A673 (cell line): ENCODE measurements at regions not wholly inside any gene's neighbourhood (a gene's known extent, or its start where the extent isn't known, plus 50 kb on each side); places are given as distances from the start of the nearest gene placed in this dataset.

Experiments used
- BruUV-seq: library from RNA; stranded (reverse); fragments of 400-500 nt; replicated peaks from 2 replicates; lab custom pipeline; 2021; lab: Mats Ljungman, UMichigan
- CTCF ChIA-PET: fragments of 300-600 bp; sonication (Branson Sonifier 250); formaldehyde crosslinking; loops from one replicate; lab custom pipeline; 2022; ENCODE audit warnings: antibody characterized with exemption; lab: Charles Lee
- POLR2A ChIA-PET: fragments of 300-600 bp; sonication (Branson Sonifier 250); formaldehyde crosslinking; loops from one replicate; lab custom pipeline; 2022; ENCODE audit warnings: antibody characterized with exemption; ENCODE audit not compliant: low non-redundant PET; lab: Charles Lee
- DNase-seq: peaks from one replicate; pipeline ENCODE4 v3.0.0-alpha.2; 2015; ENCODE audit warnings: low spot score
- H3K27ac ChIP-seq: fragments of 200-600 bp; sonication (generic); 2 replicates; pipeline ENCODE4 v1.5.1; 2016; ENCODE audit warnings: mixed run types, low read depth, mild to moderate bottlenecking, mixed read lengths, antibody characterized with exemption, low read length; ENCODE audit not compliant: poor library complexity, severe bottlenecking
- H3K27me3 ChIP-seq: fragments of 200-600 bp; sonication (generic); replicated peaks from 2 replicates; pipeline ENCODE4 v1.6.1; 2017; ENCODE audit warnings: mixed run types, low read depth, mild to moderate bottlenecking, mixed read lengths, antibody characterized with exemption, low read length; ENCODE audit not compliant: insufficient read depth, poor library complexity
- H3K36me3 ChIP-seq: fragments of 200-600 bp; sonication (generic); 2 replicates; pipeline ENCODE4 v1.6.1; 2016; ENCODE audit warnings: mixed run types, mild to moderate bottlenecking, mixed read lengths, antibody characterized with exemption, low read length; ENCODE audit not compliant: insufficient read depth, poor library complexity, severe bottlenecking
- H3K4me1 ChIP-seq: fragments of 200-600 bp; sonication (generic); 2 replicates; pipeline ENCODE4 v1.6.1; 2017; ENCODE audit warnings: mixed run types, mild to moderate bottlenecking, mixed read lengths, antibody characterized with exemption, low read length; ENCODE audit not compliant: insufficient read depth, poor library complexity, severe bottlenecking
- H3K4me3 ChIP-seq: fragments of 200-600 bp; sonication (generic); 2 replicates; pipeline ENCODE4 v1.5.1; 2016; ENCODE audit warnings: low read depth, mixed run types, mild to moderate bottlenecking, mixed read lengths, low read length; ENCODE audit not compliant: poor library complexity, severe bottlenecking
- H3K9me3 ChIP-seq: fragments of 200-600 bp; sonication (generic); 2 replicates; pipeline ENCODE4 v1.6.1; 2016; ENCODE audit warnings: mixed run types, low read depth, mild to moderate bottlenecking, mixed read lengths, antibody characterized with exemption, low read length; ENCODE audit not compliant: poor library complexity, severe bottlenecking
- CTCF ChIP-seq: fragments of 300-800, 200-600 bp; sonication (generic); conservative IDR thresholded peaks from 2 replicates; pipeline ENCODE4 v1.5.1; 2017; ENCODE audit warnings: low read depth, mild to moderate bottlenecking, antibody characterized with exemption, low read length, moderate library complexity, mixed read lengths
- EZH2 ChIP-seq: fragments of 200-600 bp; sonication (generic); IDR thresholded peaks from 2 replicates; pipeline ENCODE4 v1.6.1; 2017; ENCODE audit warnings: borderline replicate concordance, low read depth, mild to moderate bottlenecking, mixed read lengths, antibody characterized with exemption, low read length; ENCODE audit not compliant: poor library complexity, severe bottlenecking
- intact Hi-C: fragments of 100-400 bp; cut with micrococcal nuclease; formaldehyde crosslinking; loops from one replicate; pipeline ENCODE4 v1.10.0; 2022; ENCODE audit not compliant: unreplicated experiment

GRCh38 chr6:86858970-86859369, 78.4 kb upstream of the HTR1E start:
- TF ChIP-seq CTCF: no peak
- no peak for TF ChIP-seq EZH2
- POLR2A ChIA-PET: no interaction called here
- H3K4me1 ChIP-seq: no peaks in the 10 kb centered on the region
- no peaks in the 10 kb centered on the region for H3K36me3 ChIP-seq
- CTCF ChIA-PET: no interaction called here
- intact Hi-C loops: loop anchor here (5.0 kb wide), 1 partner anchor 1102 kb away; no protein-coding TSS in a partner anchor
- no peaks in the 10 kb centered on the region for H3K9me3 ChIP-seq
- H3K27ac ChIP-seq: no peak overlapping the region
- H3K27me3 ChIP-seq: no peaks in the 10 kb centered on the region
- no TSS peak for BruUV-seq
- H3K4me3 ChIP-seq: no peak overlapping the region
- DNase-seq: no peak

DNA sequence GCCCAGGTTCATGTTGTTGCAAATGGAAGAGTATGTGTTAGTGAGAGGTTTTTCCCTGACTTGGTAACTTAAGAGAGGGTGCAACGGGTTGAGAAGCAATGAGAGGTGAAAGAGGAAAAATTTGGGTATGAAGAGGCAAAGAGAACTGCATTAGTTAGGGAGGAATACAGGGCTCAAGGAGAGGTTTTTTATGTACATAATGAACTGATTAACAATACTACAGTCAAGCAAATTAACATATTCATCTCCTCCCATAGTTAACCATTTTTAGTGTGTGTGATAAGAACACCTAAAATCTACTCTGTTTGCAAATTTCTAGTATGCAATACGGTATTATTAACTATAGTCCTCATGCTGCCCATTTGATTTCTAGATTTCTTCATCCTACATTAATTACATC, 79.5 kb upstream of the HTR1E start:
- Histone ChIP-seq H3K9me3 (no peaks in the 10 kb centered on the region), H3K4me3 (no peak overlapping the region), H3K4me1 (no peaks in the 10 kb centered on the region), H3K27ac (no peak overlapping the region), H3K36me3 (no peaks in the 10 kb centered on the region), H3K27me3 (no peaks in the 10 kb centered on the region)
- TF ChIP-seq CTCF (no peak), EZH2 (no peak)
- BruUV-seq: no TSS peak
- POLR2A ChIA-PET: no interaction called here
- DNase-seq: no peak
- CTCF ChIA-PET: no interaction called here
- intact Hi-C loops: loop anchor here (2.0 to 5.0 kb wide), 2 partner anchors 935 to 1100 kb away; no protein-coding TSS in a partner anchor

DNA sequence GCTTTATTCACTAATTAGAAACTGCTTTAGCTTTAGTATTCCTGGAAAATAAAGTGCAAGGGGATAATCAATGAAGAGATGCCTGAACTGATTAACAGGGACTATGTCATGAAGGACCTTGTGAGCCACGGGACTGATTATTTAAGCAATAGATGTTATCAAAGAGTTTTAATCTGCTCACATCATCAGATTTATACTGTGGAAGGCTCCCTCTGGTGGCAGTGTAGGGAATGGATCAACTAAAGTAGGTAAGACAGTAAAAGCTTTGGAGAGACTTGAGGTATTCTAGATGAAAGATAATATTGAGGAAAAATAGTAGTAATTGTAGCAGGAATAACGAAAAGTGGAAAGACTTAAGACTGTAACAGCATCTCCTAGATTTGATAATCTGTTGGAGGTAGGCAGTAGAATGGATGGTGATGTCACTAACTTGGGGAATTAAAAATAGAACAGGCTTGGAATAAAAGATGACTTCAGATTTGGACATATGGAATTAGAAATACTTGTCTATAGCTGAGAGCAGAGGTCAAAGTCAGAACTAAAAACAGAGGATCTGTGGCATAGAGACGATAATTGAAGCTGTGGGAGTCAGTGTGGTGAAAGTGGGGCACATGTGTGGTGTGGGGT, 80.3 kb upstream of the HTR1E start:
- POLR2A ChIA-PET: no interaction called here
- H3K4me3 ChIP-seq: no peak overlapping the region
- CTCF ChIA-PET: interaction anchor here (0.6 kb wide), 1 partner anchor 1107 kb away, joined by 9 read pairs; no protein-coding TSS in a partner anchor
- BruUV-seq: no TSS peak
- H3K27me3 ChIP-seq: no peaks in the 10 kb centered on the region
- DNase-seq: peak; percentile 60
- intact Hi-C loops: loop anchor here (2.0 to 5.0 kb wide), 2 partner anchors 934 to 1100 kb away; no protein-coding TSS in a partner anchor
- H3K27ac ChIP-seq: no peak overlapping the region
- no peaks in the 10 kb centered on the region for H3K4me1 ChIP-seq
- peak; percentile 85 for TF ChIP-seq CTCF
- TF ChIP-seq EZH2: no peak
- H3K9me3 ChIP-seq: no peaks in the 10 kb centered on the region
- no peaks in the 10 kb centered on the region for H3K36me3 ChIP-seq
